H9 (cell line): ENCODE measurements at regions not wholly inside any gene's neighbourhood (a gene's known extent, or its start where the extent isn't known, plus 50 kb on each side); places are given as distances from the start of the nearest gene placed in this dataset.

Experiments used
- DNase-seq: peaks from one replicate; pipeline ENCODE4 v3.0.0-alpha.2; 2017
- H2AFZ ChIP-seq: one replicate; pipeline ENCODE4 v1.6.1; 2013; ENCODE audit warnings: mild to moderate bottlenecking, low read length, control low read depth, moderate library complexity
- H2AK5ac ChIP-seq: 2 replicates; pipeline ENCODE4 v1.6.1; 2013; ENCODE audit warnings: low read length, control low read depth, mixed read lengths; ENCODE audit not compliant: insufficient read length
- H2BK120ac ChIP-seq: one replicate; pipeline ENCODE4 v1.6.1; 2013; ENCODE audit warnings: low read depth, mild to moderate bottlenecking, low read length, control low read depth, inconsistent platforms; ENCODE audit not compliant: poor library complexity, severe bottlenecking
- H2BK12ac ChIP-seq: 2 replicates; pipeline ENCODE4 v1.6.1; 2013; ENCODE audit warnings: low read length, control low read depth, mixed read lengths, low read depth; ENCODE audit not compliant: insufficient read length
- H2BK15ac ChIP-seq: 2 replicates; pipeline ENCODE4 v1.6.1; 2013; ENCODE audit warnings: low read depth, low read length, control low read depth
- H2BK20ac ChIP-seq: one replicate; pipeline ENCODE4 v1.6.1; 2013; ENCODE audit warnings: low read depth, mild to moderate bottlenecking, low read length, control low read depth, inconsistent platforms; ENCODE audit not compliant: poor library complexity, severe bottlenecking
- H2BK5ac ChIP-seq: 2 replicates; pipeline ENCODE4 v1.6.1; 2013; ENCODE audit warnings: low read length, control low read depth, mixed read lengths; ENCODE audit not compliant: insufficient read length
- H3K14ac ChIP-seq: 2 replicates; pipeline ENCODE4 v1.6.1; 2013; ENCODE audit warnings: low read length, control low read depth; ENCODE audit not compliant: insufficient read depth
- H3K18ac ChIP-seq: 2 replicates; pipeline ENCODE4 v1.6.1; 2013; ENCODE audit warnings: low read depth, mild to moderate bottlenecking, mixed read lengths, low read length, control low read depth; ENCODE audit not compliant: insufficient read length
- H3K23ac ChIP-seq: 2 replicates; pipeline ENCODE4 v1.6.1; 2013; ENCODE audit warnings: low read length, control low read depth, mixed read lengths, low read depth; ENCODE audit not compliant: insufficient read length
- H3K23me2 ChIP-seq: 2 replicates; pipeline ENCODE4 v1.6.1; 2013; ENCODE audit warnings: low read depth, mild to moderate bottlenecking, mixed read lengths, low read length, control low read depth; ENCODE audit not compliant: insufficient read length, poor library complexity, severe bottlenecking
- H3K27ac ChIP-seq: 2 replicates; pipeline ENCODE4 v1.5.1; 2013; ENCODE audit warnings: low read length, control low read depth, mixed read lengths, low read depth; ENCODE audit not compliant: insufficient read length
- H3K27me3 ChIP-seq: 2 replicates; pipeline ENCODE4 v1.6.1; 2013; ENCODE audit warnings: low read length, control low read depth, inconsistent platforms; ENCODE audit not compliant: insufficient read depth
- H3K4ac ChIP-seq: 2 replicates; pipeline ENCODE4 v1.6.1; 2013; ENCODE audit warnings: low read depth, mild to moderate bottlenecking, control low read depth, inconsistent platforms, low read length, moderate library complexity
- H3K4me1 ChIP-seq: 2 replicates; pipeline ENCODE4 v1.6.1; 2013; ENCODE audit warnings: low read length, control low read depth, inconsistent platforms; ENCODE audit not compliant: insufficient read depth
- H3K4me2 ChIP-seq: 2 replicates; pipeline ENCODE4 v1.6.1; 2013; ENCODE audit warnings: low read length, control low read depth, mixed read lengths; ENCODE audit not compliant: insufficient read length, insufficient read depth
- H3K56ac ChIP-seq: 2 replicates; pipeline ENCODE4 v1.6.1; 2013; ENCODE audit warnings: low read depth, mild to moderate bottlenecking, mixed read lengths, low read length, control low read depth; ENCODE audit not compliant: insufficient read length
- H3K79me1 ChIP-seq: 2 replicates; pipeline ENCODE4 v1.6.1; 2013; ENCODE audit warnings: low read depth, mild to moderate bottlenecking, moderate library complexity, low read length, control low read depth, inconsistent platforms; ENCODE audit not compliant: insufficient read depth, poor library complexity, severe bottlenecking
- H3K79me2 ChIP-seq: 2 replicates; pipeline ENCODE4 v1.6.1; 2013; ENCODE audit warnings: low read length, control low read depth, inconsistent platforms; ENCODE audit not compliant: insufficient read depth
- H3K9ac ChIP-seq: 2 replicates; pipeline ENCODE4 v1.6.1; 2013; ENCODE audit warnings: low read length, control low read depth, mixed read lengths; ENCODE audit not compliant: insufficient read length; ENCODE audit errors: extremely low read depth
- H3K9me3 ChIP-seq: one replicate; pipeline ENCODE4 v1.6.1; 2013; ENCODE audit warnings: low read depth, low read length, inconsistent platforms; ENCODE audit not compliant: control insufficient read depth
- H3T11ph ChIP-seq: one replicate; pipeline ENCODE4 v1.6.1; 2013; ENCODE audit warnings: mild to moderate bottlenecking, low read length, control low read depth, inconsistent platforms
- H4K20me1 ChIP-seq: one replicate; pipeline ENCODE4 v1.6.1; 2013; ENCODE audit not compliant: control insufficient read depth, insufficient read length, insufficient read depth
- H4K5ac ChIP-seq: 2 replicates; pipeline ENCODE4 v1.6.1; 2013; ENCODE audit warnings: low read depth, mild to moderate bottlenecking, mixed read lengths, low read length, control low read depth; ENCODE audit not compliant: insufficient read length
- H4K8ac ChIP-seq: replicated peaks from 2 replicates; pipeline ENCODE4 v1.6.1; 2013; ENCODE audit warnings: low read length, control low read depth, mixed read lengths, low read depth; ENCODE audit not compliant: insufficient read length
- H4K91ac ChIP-seq: 2 replicates; pipeline ENCODE4 v1.6.1; 2013; ENCODE audit warnings: low read depth, mild to moderate bottlenecking, moderate library complexity, mixed read lengths, low read length, control low read depth; ENCODE audit not compliant: insufficient read length
- H3K27ac Mint-ChIP-seq, 3 experiments: 2 replicates in 2 of 3; 3 replicates in 1 of 3; pipeline ENCODE4 v1.8.0; 2020 to 2021; ENCODE audit warnings: mixed read lengths in 3 of 3, mild to moderate bottlenecking in 1 of 3, moderate library complexity in 1 of 3
- H3K27me3 Mint-ChIP-seq: 2 replicates; pipeline ENCODE4 v1.8.0; 2021; ENCODE audit warnings: low read depth, mild to moderate bottlenecking, moderate library complexity, mixed read lengths
- H3K36me3 Mint-ChIP-seq, 3 experiments: 2 replicates in 2 of 3; 3 replicates in 1 of 3; pipeline ENCODE4 v1.8.0; 2020 to 2021; ENCODE audit warnings: low read depth in 3 of 3, mixed read lengths in 3 of 3; ENCODE audit not compliant: insufficient read depth in 1 of 3
- H3K4me1 Mint-ChIP-seq, 2 experiments: 2 replicates each; pipeline ENCODE4 v1.8.0; 2020; ENCODE audit warnings: mixed read lengths in 2 of 2
- H3K4me3 Mint-ChIP-seq, 2 experiments: 2 replicates in 1 of 2; 3 replicates in 1 of 2; pipeline ENCODE4 v1.8.0; 2020 to 2021; ENCODE audit warnings: mild to moderate bottlenecking in 2 of 2, mixed read lengths in 2 of 2, moderate library complexity in 1 of 2
- H3K9me3 Mint-ChIP-seq, 2 experiments: 2 replicates in 1 of 2; 3 replicates in 1 of 2; pipeline ENCODE4 v1.8.0; 2020; ENCODE audit warnings: mild to moderate bottlenecking in 2 of 2, mixed read lengths in 2 of 2, moderate library complexity in 1 of 2
- WGBS: extraction: QIAGEN DNeasy Blood & Tissue Kit; methylation state at CpG from one replicate; pipeline ENCODE4 v1.1.7; 2013; ENCODE audit warnings: missing lambda C conversion rate, low lambda C conversion rate, mixed read lengths; ENCODE audit not compliant: insufficient read length; ENCODE audit errors: extremely low coverage; 5-methylcytosine and 5-hydroxymethylcytosine counted together
- TF ChIP-seq, protein P1 (sequence below): fragments of 200-600 bp; sonication (generic); conservative IDR thresholded peaks from 3 replicates; pipeline ENCODE4 v1.8.0; 2021; ENCODE audit warnings: antibody characterized with exemption, mild to moderate bottlenecking

GRCh38 chr11:128055576-128056217 is 531.7 kb downstream of the ETS1 start:
- Histone ChIP-seq H3K27ac (no peak overlapping the region), H2BK5ac (no peak overlapping the region)

More at GRCh38 chr11:128055576-128056217, 531.7 kb downstream of the ETS1 start:
- Histone ChIP-seq H3K18ac (no peak overlapping the region), H2AFZ (no peak overlapping the region), H3K56ac (no peak overlapping the region), H3K4ac (no peak overlapping the region), H3T11ph (no peak overlapping the region), H3K4me2 (no peak overlapping the region), H3K9me3 (no peaks in the 10 kb centered on the region), H3K9ac (no peak overlapping the region), H3K23ac (no peak overlapping the region), H3K79me2 (no peaks in the 10 kb centered on the region), H2BK120ac (no peak overlapping the region), H3K14ac (no peak overlapping the region), H4K20me1 (no peaks in the 10 kb centered on the region), H4K91ac (no peak overlapping the region), H3K79me1 (no peaks in the 10 kb centered on the region), H4K5ac (no peak overlapping the region), H2AK5ac (no peak overlapping the region), H3K23me2 (no peaks in the 10 kb centered on the region), H4K8ac (no peak overlapping the region), H2BK12ac (no peak overlapping the region), H2BK15ac (no peak overlapping the region), H3K27me3 (no peaks in the 10 kb centered on the region), H2BK20ac (no peak overlapping the region), H3K4me1 (no peaks in the 10 kb centered on the region)
- H3K9me3 Mint-ChIP-seq, result no peaks in the 10 kb centered on the region
- no peaks in the 10 kb centered on the region for H3K36me3 Mint-ChIP-seq
- no peaks in the 10 kb centered on the region for H3K4me1 Mint-ChIP-seq
- no peak for DNase-seq
- H3K4me3 Mint-ChIP-seq, result no peak overlapping the region
- no peaks in the 10 kb centered on the region for H3K27me3 Mint-ChIP-seq
- no peak overlapping the region for H3K27ac Mint-ChIP-seq
- no CpG with 5 or more reads among the region's 3 CpGs for WGBS
- TF ChIP-seq, protein P1, sequence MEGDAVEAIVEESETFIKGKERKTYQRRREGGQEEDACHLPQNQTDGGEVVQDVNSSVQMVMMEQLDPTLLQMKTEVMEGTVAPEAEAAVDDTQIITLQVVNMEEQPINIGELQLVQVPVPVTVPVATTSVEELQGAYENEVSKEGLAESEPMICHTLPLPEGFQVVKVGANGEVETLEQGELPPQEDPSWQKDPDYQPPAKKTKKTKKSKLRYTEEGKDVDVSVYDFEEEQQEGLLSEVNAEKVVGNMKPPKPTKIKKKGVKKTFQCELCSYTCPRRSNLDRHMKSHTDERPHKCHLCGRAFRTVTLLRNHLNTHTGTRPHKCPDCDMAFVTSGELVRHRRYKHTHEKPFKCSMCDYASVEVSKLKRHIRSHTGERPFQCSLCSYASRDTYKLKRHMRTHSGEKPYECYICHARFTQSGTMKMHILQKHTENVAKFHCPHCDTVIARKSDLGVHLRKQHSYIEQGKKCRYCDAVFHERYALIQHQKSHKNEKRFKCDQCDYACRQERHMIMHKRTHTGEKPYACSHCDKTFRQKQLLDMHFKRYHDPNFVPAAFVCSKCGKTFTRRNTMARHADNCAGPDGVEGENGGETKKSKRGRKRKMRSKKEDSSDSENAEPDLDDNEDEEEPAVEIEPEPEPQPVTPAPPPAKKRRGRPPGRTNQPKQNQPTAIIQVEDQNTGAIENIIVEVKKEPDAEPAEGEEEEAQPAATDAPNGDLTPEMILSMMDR, result no peak
